Osteocyte (in vitro differentiated cells): ENCODE measurements at regions not wholly inside any gene's neighbourhood (a gene's known extent, or its start where the extent isn't known, plus 50 kb on each side); places are given as distances from the start of the nearest gene placed in this dataset.

Experiments used
- DNase-seq: peaks from one replicate; pipeline ENCODE4 v3.0.0; 2021; ENCODE audit warnings: mixed read lengths; ENCODE audit not compliant: unreplicated experiment; ENCODE audit errors: extremely low spot score
- H3K27ac Mint-ChIP-seq: one replicate; pipeline ENCODE4 v1.8.0; 2021; ENCODE audit warnings: mild to moderate bottlenecking, mixed read lengths; ENCODE audit not compliant: unreplicated experiment
- H3K27me3 Mint-ChIP-seq: one replicate; pipeline ENCODE4 v1.8.0; 2021; ENCODE audit warnings: mixed read lengths; ENCODE audit not compliant: unreplicated experiment
- H3K36me3 Mint-ChIP-seq: one replicate; pipeline ENCODE4 v1.8.0; 2021; ENCODE audit warnings: mixed read lengths; ENCODE audit not compliant: unreplicated experiment
- H3K4me1 Mint-ChIP-seq: one replicate; pipeline ENCODE4 v1.8.0; 2021; ENCODE audit warnings: mixed read lengths; ENCODE audit not compliant: unreplicated experiment
- H3K4me3 Mint-ChIP-seq: one replicate; pipeline ENCODE4 v1.8.0; 2021; ENCODE audit warnings: mild to moderate bottlenecking, moderate library complexity, mixed read lengths; ENCODE audit not compliant: unreplicated experiment
- H3K9me3 Mint-ChIP-seq: one replicate; pipeline ENCODE4 v1.8.0; 2021; ENCODE audit warnings: mixed read lengths; ENCODE audit not compliant: unreplicated experiment
- CTCF ChIP-seq: fragments of 200-600 bp; sonication (generic); IDR thresholded peaks from 2 replicates; pipeline ENCODE4 v1.5.0; 2021; ENCODE audit warnings: antibody characterized with exemption, mild to moderate bottlenecking, moderate library complexity

DNA sequence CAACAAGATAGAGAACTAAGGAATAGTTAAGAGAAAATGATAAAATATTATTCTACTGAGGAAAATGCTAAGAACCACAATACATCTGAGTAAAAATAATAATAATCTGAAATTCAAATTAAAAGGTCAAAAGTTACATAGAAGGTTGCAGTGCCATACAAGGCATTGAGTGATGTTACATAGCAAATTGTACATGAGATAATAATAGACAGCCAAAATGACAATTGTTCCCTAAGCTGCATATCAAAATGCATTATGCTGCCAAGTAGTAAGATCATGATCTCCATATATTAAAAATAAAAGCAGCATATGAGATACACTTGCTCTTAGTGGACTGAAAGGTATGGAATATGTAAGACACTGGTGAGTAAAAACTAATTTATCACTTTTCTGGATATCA is 547.7 kb downstream of the KCNT2 start:
- Mint-ChIP-seq H3K4me1 (peaks cover 15% of the 10 kb centered on the region), H3K27me3 (no peaks in the 10 kb centered on the region), H3K9me3 (no peaks in the 10 kb centered on the region), H3K4me3 (no peak overlapping the region), H3K36me3 (no peaks in the 10 kb centered on the region), H3K27ac (no peak overlapping the region)
- no peak for DNase-seq
- no peak for TF ChIP-seq CTCF

GRCh38 chr1:196059210-196059609 is 549.0 kb downstream of the KCNT2 start:
- Mint-ChIP-seq H3K9me3 (no peaks in the 10 kb centered on the region), H3K4me1 (peaks cover 13% of the 10 kb centered on the region), H3K27ac (no peak overlapping the region), H3K4me3 (no peak overlapping the region), H3K27me3 (no peaks in the 10 kb centered on the region), H3K36me3 (no peaks in the 10 kb centered on the region)
- TF ChIP-seq CTCF, result no peak
- DNase-seq, result no peak

DNA sequence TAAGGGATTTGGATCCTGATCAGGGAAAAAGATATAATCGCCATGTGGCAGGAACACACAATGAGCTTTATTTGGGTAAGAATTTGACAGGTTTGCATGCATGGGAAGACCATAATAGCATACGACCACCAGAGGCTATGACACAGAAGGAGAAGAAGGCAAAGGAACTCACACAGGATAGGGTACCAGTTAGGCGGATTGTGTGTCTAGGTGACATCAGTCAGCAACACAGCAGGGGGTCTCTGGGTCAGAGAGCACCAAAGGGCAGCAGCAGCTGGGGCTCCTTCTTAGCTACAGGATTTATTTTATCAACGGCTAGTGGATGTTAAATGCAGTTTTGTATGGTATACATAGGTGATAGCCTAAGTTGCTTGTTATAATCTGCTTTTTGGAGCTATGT is 551.3 kb downstream of the KCNT2 start:
- Mint-ChIP-seq H3K27ac (no peak overlapping the region), H3K36me3 (no peaks in the 10 kb centered on the region), H3K4me1 (peaks cover 5% of the 10 kb centered on the region), H3K4me3 (no peak overlapping the region), H3K27me3 (no peaks in the 10 kb centered on the region), H3K9me3 (no peaks in the 10 kb centered on the region)
- no peak for TF ChIP-seq CTCF
- no peak for DNase-seq

- DNase-seq, result no peak
- no peaks in the 10 kb centered on the region for H3K9me3 Mint-ChIP-seq
- H3K4me1 Mint-ChIP-seq, result peaks cover 5% of the 10 kb centered on the region
- TF ChIP-seq CTCF, result no peak
- H3K27me3 Mint-ChIP-seq, result no peaks in the 10 kb centered on the region
- no peak overlapping the region for H3K4me3 Mint-ChIP-seq
- no peak overlapping the region for H3K27ac Mint-ChIP-seq
- no peaks in the 10 kb centered on the region for H3K36me3 Mint-ChIP-seq
Observed at GRCh38 chr1:196049407-196049806, 558.8 kb downstream of the KCNT2 start.

DNA sequence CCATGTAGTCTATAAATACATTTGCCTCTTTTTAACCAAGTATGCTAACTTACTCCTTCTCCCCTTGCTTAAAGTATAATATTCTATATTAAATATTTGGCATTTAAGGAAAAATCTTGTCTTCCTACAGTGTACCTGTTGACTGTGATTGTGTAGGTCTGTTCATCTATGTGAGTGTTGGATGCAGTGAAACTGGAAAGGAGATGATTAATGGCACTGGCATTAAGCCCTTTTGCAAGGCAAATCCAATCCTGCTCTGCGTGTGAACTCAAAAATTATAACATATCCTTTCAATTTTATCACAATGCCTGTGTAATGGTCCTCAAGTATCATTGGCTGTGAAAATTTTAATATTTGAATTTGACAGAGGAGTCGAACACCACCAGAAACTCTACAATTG is 565.0 kb downstream of the KCNT2 start:
- Mint-ChIP-seq H3K4me1 (no peaks in the 10 kb centered on the region), H3K27me3 (no peaks in the 10 kb centered on the region), H3K4me3 (no peak overlapping the region), H3K27ac (no peak overlapping the region), H3K36me3 (peaks cover 2% of the 10 kb centered on the region), H3K9me3 (peaks cover 8% of the 10 kb centered on the region)
- no peak for DNase-seq
- TF ChIP-seq CTCF, result no peak
